PC-3 (cell line): ENCODE measurements at regions not wholly inside any gene's neighbourhood (a gene's known extent, or its start where the extent isn't known, plus 50 kb on each side); places are given as distances from the start of the nearest gene placed in this dataset.
"Not testable (repeated sequence)": the region's sequence is repeated elsewhere in the genome, so short reads cannot be mapped to it uniquely, and the experiment has no call there.

Experiments used
- CTCF ChIP-seq: fragments of 300-600 bp; sonication (generic); conservative IDR thresholded peaks from 2 replicates; pipeline ENCODE4 v1.5.1; 2017; ENCODE audit warnings: antibody characterized with exemption, low read depth, mild to moderate bottlenecking, low read length
- EZH2 ChIP-seq: fragments of 300-600 bp; sonication (generic); IDR thresholded peaks from one replicate; pipeline ENCODE4 v1.6.1; 2017; ENCODE audit warnings: antibody characterized with exemption, mild to moderate bottlenecking, low read length; ENCODE audit not compliant: unreplicated experiment

DNA sequence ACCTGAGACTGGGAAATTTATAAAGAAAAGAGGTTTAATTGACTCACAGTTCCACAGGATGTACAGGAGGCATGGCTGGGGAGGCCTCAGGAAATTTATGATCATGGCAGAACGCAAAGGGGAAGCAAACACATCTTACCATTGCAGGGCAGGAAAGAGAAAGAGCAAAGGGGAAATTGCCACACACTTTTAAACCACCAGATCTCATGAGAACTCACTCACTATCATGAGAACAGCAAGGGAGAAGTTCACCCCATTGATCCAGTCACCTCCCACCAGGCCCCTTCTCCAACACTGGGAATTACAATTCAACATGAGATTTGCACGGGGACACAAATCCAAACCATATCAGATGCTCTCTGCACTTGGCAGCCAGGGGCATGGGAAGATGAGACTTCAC, 592.8 kb downstream of the MATN1 start:
- not testable (repeated sequence) for TF ChIP-seq CTCF, EZH2
